Activated naive CD8-positive, alpha-beta T cell treated with anti-CD3 and anti-CD28 coated beads for 36 hours (primary cell): ENCODE measurements at regions not wholly inside any gene's neighbourhood (a gene's known extent, or its start where the extent isn't known, plus 50 kb on each side); places are given as distances from the start of the nearest gene placed in this dataset.

Experiments
- DNase-seq: peaks from one replicate; pipeline ENCODE4 v3.0.0; 2021
- H3K27ac Mint-ChIP-seq: one replicate; pipeline ENCODE4 v1.8.0; 2022; ENCODE audit warnings: mild to moderate bottlenecking, moderate library complexity, mixed read lengths
- H3K27me3 Mint-ChIP-seq: one replicate; pipeline ENCODE4 v1.8.0; 2022; ENCODE audit warnings: mild to moderate bottlenecking, mixed read lengths
- H3K36me3 Mint-ChIP-seq: one replicate; pipeline ENCODE4 v1.8.0; 2021; ENCODE audit warnings: mild to moderate bottlenecking, mixed read lengths
- H3K4me1 Mint-ChIP-seq: one replicate; pipeline ENCODE4 v1.8.0; 2021; ENCODE audit warnings: mixed read lengths
- H3K4me3 Mint-ChIP-seq: one replicate; pipeline ENCODE4 v1.8.0; 2022; ENCODE audit warnings: mild to moderate bottlenecking, moderate library complexity, mixed read lengths
- H3K9me3 Mint-ChIP-seq: one replicate; pipeline ENCODE4 v1.8.0; 2022; ENCODE audit warnings: mixed read lengths

- H3K27ac Mint-ChIP-seq = no peak overlapping the region
- H3K4me1 Mint-ChIP-seq = no peaks in the 10 kb centered on the region
- H3K9me3 Mint-ChIP-seq = no peaks in the 10 kb centered on the region
- DNase-seq = no peak
- H3K4me3 Mint-ChIP-seq = no peak overlapping the region
- peaks cover under 1% of the 10 kb centered on the region for H3K27me3 Mint-ChIP-seq
- no peaks in the 10 kb centered on the region for H3K36me3 Mint-ChIP-seq
Observed at GRCh38 chr1:208781391-208782045, 537.3 kb upstream of the PLXNA2 start.

- Mint-ChIP-seq H3K27ac (no peak overlapping the region), H3K4me3 (no peak overlapping the region), H3K4me1 (no peaks in the 10 kb centered on the region), H3K27me3 (peaks cover 4% of the 10 kb centered on the region), H3K9me3 (no peaks in the 10 kb centered on the region), H3K36me3 (no peaks in the 10 kb centered on the region)
- DNase-seq = no peak
Observed at GRCh38 chr1:208782186-208782585, 538.0 kb upstream of the PLXNA2 start.

GRCh38 chr1:208785629-208786028 lies 541.4 kb upstream of the PLXNA2 start:
- Mint-ChIP-seq H3K27me3 (peaks cover 4% of the 10 kb centered on the region), H3K4me3 (no peak overlapping the region), H3K4me1 (no peaks in the 10 kb centered on the region), H3K27ac (no peak overlapping the region), H3K36me3 (no peaks in the 10 kb centered on the region), H3K9me3 (no peaks in the 10 kb centered on the region)
- no peak for DNase-seq

GRCh38 chr1:208787219-208787618 lies 543.0 kb upstream of the PLXNA2 start:
- Mint-ChIP-seq H3K27me3 (peaks cover 4% of the 10 kb centered on the region), H3K9me3 (no peaks in the 10 kb centered on the region), H3K4me1 (no peaks in the 10 kb centered on the region), H3K27ac (no peak overlapping the region), H3K4me3 (no peak overlapping the region), H3K36me3 (no peaks in the 10 kb centered on the region)
- DNase-seq = no peak

- DNase-seq = no peak
- H3K4me1 Mint-ChIP-seq = no peaks in the 10 kb centered on the region
- H3K4me3 Mint-ChIP-seq = no peak overlapping the region
- H3K27me3 Mint-ChIP-seq = peaks cover 4% of the 10 kb centered on the region
- H3K27ac Mint-ChIP-seq = no peak overlapping the region
- no peaks in the 10 kb centered on the region for H3K9me3 Mint-ChIP-seq
- H3K36me3 Mint-ChIP-seq = no peaks in the 10 kb centered on the region
Observed at GRCh38 chr1:208788013-208788540, 543.9 kb upstream of the PLXNA2 start.

- no peak overlapping the region for H3K4me3 Mint-ChIP-seq
- no peaks in the 10 kb centered on the region for H3K4me1 Mint-ChIP-seq
- no peak for DNase-seq
- H3K9me3 Mint-ChIP-seq = no peaks in the 10 kb centered on the region
- no peak overlapping the region for H3K27ac Mint-ChIP-seq
- H3K27me3 Mint-ChIP-seq = peaks cover 4% of the 10 kb centered on the region
- H3K36me3 Mint-ChIP-seq = no peaks in the 10 kb centered on the region
Observed at GRCh38 chr1:208791456-208791855, 547.3 kb upstream of the PLXNA2 start.

- H3K4me3 Mint-ChIP-seq = no peak overlapping the region
- H3K9me3 Mint-ChIP-seq = no peaks in the 10 kb centered on the region
- H3K27ac Mint-ChIP-seq = no peak overlapping the region
- DNase-seq = no peak
- H3K36me3 Mint-ChIP-seq = no peaks in the 10 kb centered on the region
- no peaks in the 10 kb centered on the region for H3K4me1 Mint-ChIP-seq
- H3K27me3 Mint-ChIP-seq = no peaks in the 10 kb centered on the region
Observed at GRCh38 chr1:208793861-208794345, 549.7 kb upstream of the PLXNA2 start.

- Mint-ChIP-seq H3K4me3 (no peak overlapping the region), H3K27ac (no peak overlapping the region), H3K36me3 (no peaks in the 10 kb centered on the region), H3K9me3 (no peaks in the 10 kb centered on the region), H3K4me1 (no peaks in the 10 kb centered on the region), H3K27me3 (no peaks in the 10 kb centered on the region)
- DNase-seq = no peak
Observed at GRCh38 chr1:208799186-208799585, 555.0 kb upstream of the PLXNA2 start.

GRCh38 chr1:208803011-208803811 lies 559.0 kb upstream of the PLXNA2 start:
- Mint-ChIP-seq H3K9me3 (peaks cover 6% of the 10 kb centered on the region), H3K36me3 (no peaks in the 10 kb centered on the region), H3K4me3 (no peak overlapping the region)

GRCh38 chr1:208807446-208808127 lies 563.4 kb upstream of the PLXNA2 start:
- Mint-ChIP-seq H3K4me1 (no peaks in the 10 kb centered on the region), H3K36me3 (no peaks in the 10 kb centered on the region), H3K27ac (no peak overlapping the region), H3K4me3 (no peak overlapping the region), H3K9me3 (peaks cover 6% of the 10 kb centered on the region), H3K27me3 (peaks cover 2% of the 10 kb centered on the region)
- no peak for DNase-seq

More at GRCh38 chr1:208803011-208803811, 559.0 kb upstream of the PLXNA2 start:
- Mint-ChIP-seq H3K4me1 (no peaks in the 10 kb centered on the region), H3K27ac (no peak overlapping the region), H3K27me3 (no peaks in the 10 kb centered on the region)
- DNase-seq = no peak

GRCh38 chr1:208808301-208808700 lies 564.1 kb upstream of the PLXNA2 start:
- DNase-seq = no peak
- peaks cover 6% of the 10 kb centered on the region for H3K9me3 Mint-ChIP-seq
- peaks cover 3% of the 10 kb centered on the region for H3K27me3 Mint-ChIP-seq
- no peak overlapping the region for H3K27ac Mint-ChIP-seq
- H3K4me1 Mint-ChIP-seq = no peaks in the 10 kb centered on the region
- no peak overlapping the region for H3K4me3 Mint-ChIP-seq
- no peaks in the 10 kb centered on the region for H3K36me3 Mint-ChIP-seq

GRCh38 chr1:208809876-208810275 lies 565.7 kb upstream of the PLXNA2 start:
- no peak overlapping the region for H3K4me3 Mint-ChIP-seq
- peaks cover 6% of the 10 kb centered on the region for H3K9me3 Mint-ChIP-seq
- H3K27ac Mint-ChIP-seq = no peak overlapping the region
- peaks cover 3% of the 10 kb centered on the region for H3K27me3 Mint-ChIP-seq
- H3K36me3 Mint-ChIP-seq = no peaks in the 10 kb centered on the region
- H3K4me1 Mint-ChIP-seq = no peaks in the 10 kb centered on the region
- DNase-seq = no peak

GRCh38 chr1:208818770-208819445 lies 574.7 kb upstream of the PLXNA2 start:
- no peak for DNase-seq
- Mint-ChIP-seq H3K9me3 (no peaks in the 10 kb centered on the region), H3K27ac (no peak overlapping the region), H3K4me1 (no peaks in the 10 kb centered on the region), H3K4me3 (no peak overlapping the region), H3K36me3 (no peaks in the 10 kb centered on the region), H3K27me3 (peaks cover 12% of the 10 kb centered on the region)

- Mint-ChIP-seq H3K4me1 (no peaks in the 10 kb centered on the region), H3K4me3 (no peak overlapping the region), H3K9me3 (no peaks in the 10 kb centered on the region), H3K36me3 (no peaks in the 10 kb centered on the region), H3K27ac (no peak overlapping the region), H3K27me3 (peaks cover 12% of the 10 kb centered on the region)
- DNase-seq = no peak
Observed at GRCh38 chr1:208820580-208821212, 576.5 kb upstream of the PLXNA2 start.
